Psoas muscle (tissue), 7 donors: ENCODE measurements at regions not wholly inside any gene's neighbourhood (a gene's known extent, or its start where the extent isn't known, plus 50 kb on each side); places are given as distances from the start of the nearest gene placed in this dataset.

Experiments
- ATAC-seq, 4 donors: fragments of 200-7000 bp; cut with Tn5 transposase; one replicate each; pipeline ENCODE4 v1.9.1; 2020; ENCODE audit warnings: moderate library complexity in 3 of 4, mild to moderate bottlenecking in 2 of 4
- DNase-seq, 2 donors: peaks; one replicate each; pipeline ENCODE4 v3.0.0-alpha.2; 2020
- H3K27ac ChIP-seq: fragments of 200-600 bp; one replicate; pipeline ENCODE4 v1.8.0; 2022
- H3K27me3 ChIP-seq, 3 donors: fragments of 200-600 bp in 1 of 3; one replicate each; pipeline versions ENCODE4 v1.6.1 to v1.8.0; 2013 to 2022; ENCODE audit warnings: low read length in 2 of 3, mild to moderate bottlenecking in 2 of 3, moderate library complexity in 1 of 3; ENCODE audit not compliant: insufficient read depth in 3 of 3
- H3K36me3 ChIP-seq, 2 donors: fragments of 200-600 bp in 1 of 2; one replicate each; pipeline versions ENCODE4 v1.6.1 to v1.8.0; 2013 to 2022; ENCODE audit warnings: low read depth in 1 of 2, mild to moderate bottlenecking in 1 of 2, moderate library complexity in 1 of 2; ENCODE audit not compliant: insufficient read depth in 1 of 2
- H3K4me1 ChIP-seq: fragments of 200-600 bp; one replicate; pipeline ENCODE4 v1.8.0; 2022
- H3K4me3 ChIP-seq: fragments of 200-600 bp; one replicate; pipeline ENCODE4 v1.8.0; 2022; ENCODE audit warnings: mild to moderate bottlenecking
- H3K9me3 ChIP-seq: fragments of 200-600 bp; one replicate; pipeline ENCODE4 v1.8.0; 2022
- CTCF ChIP-seq: fragments of 200-600 bp; IDR thresholded peaks from one replicate; pipeline ENCODE4 v1.8.0; 2022; ENCODE audit warnings: antibody characterized with exemption
- WGBS, 3 donors: extraction: QIAGEN DNeasy Blood & Tissue Kit; methylation state at CpG; one replicate each; pipeline versions ENCODE4 v1.1.6 to v1.1.7; 2013; 5-methylcytosine and 5-hydroxymethylcytosine counted together
- intact Hi-C, 2 donors: fragments of 100-400 bp; cut with DNase I; formaldehyde crosslinking; loops; one replicate each; pipeline versions ENCODE4 v1.11.0 to v1.14.2; 2022
- donor health status: healthy with polysubstance abuse.
- donor health status: DM: no; HTN: no; CAD: no; lungs with moderate emphysema.
- donor health status: Bipolar disorder and iron deficiency.
- donor health status: healthy.
- donor health status: DM: yes; HTN: yes; CAD: no.
- donor health status: DM: no; HTN: no; CAD: no.
- donor health status: DM: yes; HTN: yes; CAD: no.

- ATAC-seq (no peak), DNase-seq (no peak)
- intact Hi-C loops = no loop called here
- 56 to 70% (median 62%) methylated on average over 2 of the region's 2 CpGs for WGBS, 3 donors
- no peaks in the 10 kb centered on the region for H3K36me3 ChIP-seq
- H3K9me3 ChIP-seq = no peaks in the 10 kb centered on the region
- no peak overlapping the region for H3K27ac ChIP-seq
- no peak for TF ChIP-seq CTCF
- H3K4me1 ChIP-seq = no peaks in the 10 kb centered on the region
- no peak overlapping the region for H3K4me3 ChIP-seq
- peaks cover 0 to 2% (median 0%) of the 10 kb centered on the region in 3 donors for H3K27me3 ChIP-seq
Observed at GRCh38 chr4:138330531-138330930, 88.4 kb upstream of the SLC7A11 start.

DNA sequence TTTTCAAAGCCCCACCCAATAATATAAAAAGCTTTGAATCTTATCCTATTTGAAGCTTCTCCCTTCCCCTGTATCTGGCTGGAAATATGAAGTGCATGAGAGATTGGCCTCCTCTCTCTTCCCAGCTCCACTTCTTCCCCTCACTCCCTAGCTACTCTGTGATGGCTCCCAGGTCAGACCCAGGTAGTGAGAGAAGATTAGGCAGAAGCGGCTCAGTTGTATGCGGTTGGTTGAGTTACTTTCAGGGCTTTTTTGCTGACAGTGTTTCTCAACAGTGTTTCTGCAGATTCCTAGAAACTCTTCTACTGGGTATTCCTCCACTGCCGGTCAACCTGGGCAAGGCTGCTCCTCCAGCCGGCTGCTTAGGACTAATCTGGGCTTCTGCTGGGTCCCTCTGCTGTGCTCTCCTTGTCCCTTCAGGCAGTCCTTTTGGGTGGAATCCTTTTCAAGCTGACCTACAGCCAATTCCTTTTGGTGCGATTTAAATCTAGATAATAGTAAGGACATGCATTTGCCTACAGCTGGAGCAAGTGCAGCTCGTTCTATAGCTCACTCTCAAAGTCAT, 87.4 kb upstream of the SLC7A11 start:
- H3K36me3 ChIP-seq = no peaks in the 10 kb centered on the region
- no peak for TF ChIP-seq CTCF
- ATAC-seq (no peak), DNase-seq (no peak)
- intact Hi-C loops = no loop called here
- no peaks in the 10 kb centered on the region for H3K4me1 ChIP-seq
- WGBS, 3 donors = 82 to 92% (median 92%) methylated on average over 6 of the region's 6 CpGs
- H3K4me3 ChIP-seq = no peak overlapping the region
- peaks cover 0 to 2% (median 0%) of the 10 kb centered on the region in 3 donors for H3K27me3 ChIP-seq
- H3K27ac ChIP-seq = no peak overlapping the region
- H3K9me3 ChIP-seq = no peaks in the 10 kb centered on the region

DNA sequence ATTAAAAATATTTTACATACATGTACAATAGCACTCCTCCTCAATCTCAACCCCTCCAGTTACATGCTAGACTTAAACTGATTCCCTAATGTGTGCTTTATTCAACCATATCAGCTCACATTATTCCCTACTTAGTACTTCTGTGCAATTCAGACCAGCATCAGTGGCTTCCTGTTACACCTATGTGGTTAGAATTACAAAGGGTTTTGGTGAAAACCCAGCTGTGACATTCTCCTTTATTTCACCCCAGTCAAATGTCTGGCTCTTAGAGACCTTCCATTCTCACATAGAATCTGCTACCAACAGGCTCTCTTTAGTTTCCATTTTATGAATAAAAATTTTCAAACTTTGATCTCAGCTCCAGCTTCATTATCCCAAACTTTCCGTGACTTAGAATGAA, 85.2 kb upstream of the SLC7A11 start:
- intact Hi-C loops = no loop called here
- 89 to 92% (median 91%) methylated on average over 1 of the region's 1 CpG for WGBS, 3 donors
- Histone ChIP-seq H3K9me3 (no peaks in the 10 kb centered on the region), H3K4me1 (no peaks in the 10 kb centered on the region), H3K27ac (no peak overlapping the region), H3K4me3 (no peak overlapping the region), H3K36me3 (no peaks in the 10 kb centered on the region), H3K27me3 (peaks cover 0 to 2% (median 0%) of the 10 kb centered on the region in 3 donors)
- TF ChIP-seq CTCF = no peak
- ATAC-seq (no peak), DNase-seq (no peak)

DNA sequence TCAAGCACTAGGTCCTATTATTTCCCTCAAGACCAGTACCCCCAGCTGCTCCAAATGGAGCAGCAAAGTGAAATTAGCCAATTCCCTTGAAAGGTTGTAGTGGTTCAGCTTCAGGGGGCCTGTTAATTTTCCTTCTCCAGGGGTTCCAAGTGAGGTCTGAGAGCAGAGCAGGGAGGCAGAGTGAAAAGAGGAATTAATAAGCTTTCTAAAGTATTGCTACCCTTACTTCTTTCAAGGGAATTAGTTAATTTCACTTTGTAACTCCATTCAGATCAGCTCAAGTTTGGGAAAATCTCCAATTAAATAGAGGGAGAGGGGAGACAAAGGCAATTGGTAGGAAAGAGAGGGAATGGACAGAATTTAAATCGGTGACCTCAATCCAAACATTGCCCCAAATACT, 78.7 kb upstream of the SLC7A11 start:
- ATAC-seq (no peak), DNase-seq (no peak)
- intact Hi-C loops = no loop called here
- H3K4me1 ChIP-seq = no peaks in the 10 kb centered on the region
- H3K27ac ChIP-seq = no peak overlapping the region
- no peaks in the 10 kb centered on the region for H3K9me3 ChIP-seq
- H3K36me3 ChIP-seq = no peaks in the 10 kb centered on the region
- TF ChIP-seq CTCF = no peak
- whole genome bisulfite sequencing, 3 donors = 97 to 100% (median 97%) methylated on average over 1 of the region's 1 CpG
- H3K4me3 ChIP-seq = no peak overlapping the region
- no peaks in the 10 kb centered on the region for H3K27me3 ChIP-seq

GRCh38 chr4:138320030-138320429, 77.9 kb upstream of the SLC7A11 start:
- TF ChIP-seq CTCF = no peak
- Histone ChIP-seq H3K27me3 (no peaks in the 10 kb centered on the region), H3K4me1 (no peaks in the 10 kb centered on the region), H3K27ac (no peak overlapping the region), H3K36me3 (no peaks in the 10 kb centered on the region), H3K4me3 (no peak overlapping the region), H3K9me3 (no peaks in the 10 kb centered on the region)
- WGBS, 3 donors = 44 to 69% (median 61%) methylated on average over 1 of the region's 1 CpG
- intact Hi-C loops = no loop called here
- ATAC-seq (no peak), DNase-seq (no peak)
